ENCODE measurements at regions not wholly inside any gene's neighbourhood (a gene's known extent, or its start where the extent isn't known, plus 50 kb on each side); places are given as distances from the start of the nearest gene placed in this dataset.

DNA sequence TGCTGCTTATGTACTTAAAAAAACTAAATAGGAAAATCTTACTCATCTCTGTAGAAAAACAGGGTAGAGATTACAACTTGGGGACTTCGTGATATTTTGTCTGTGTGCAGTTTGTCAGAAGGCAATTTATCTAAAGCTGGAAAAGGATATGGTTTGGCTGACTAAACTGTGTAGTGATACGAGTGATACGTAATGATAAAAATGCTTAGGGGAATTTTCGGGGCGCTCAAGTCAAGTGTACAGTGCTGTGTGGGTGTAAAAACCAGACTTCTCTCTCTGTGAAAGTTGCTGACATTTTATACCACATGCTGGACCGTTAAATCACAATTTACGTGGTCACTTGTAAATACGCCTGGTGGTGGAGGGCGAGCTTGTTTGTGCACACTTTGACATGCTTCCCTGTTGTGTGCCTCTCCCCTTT lies 221.7 kb downstream of the KCNRG start:
- TF ChIP-seq, protein P1, sequence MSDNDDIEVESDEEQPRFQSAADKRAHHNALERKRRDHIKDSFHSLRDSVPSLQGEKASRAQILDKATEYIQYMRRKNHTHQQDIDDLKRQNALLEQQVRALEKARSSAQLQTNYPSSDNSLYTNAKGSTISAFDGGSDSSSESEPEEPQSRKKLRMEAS (IDR thresholded peaks at IDR 0.05; ENCODE audit: low read depth, low read length), result no peak
- TF ChIP-seq POLR2A (IDR thresholded peaks at IDR 0.05; ENCODE audit: extremely low read depth, insufficient read length), result no peak
